ENCODE measurements at regions not wholly inside any gene's neighbourhood (a gene's known extent, or its start where the extent isn't known, plus 50 kb on each side); places are given as distances from the start of the nearest gene placed in this dataset.

- peak overlapping the region; percentile 51; the same call in 1 of the 2 replicates for H3K4me3 ChIP-seq
- H3K9me2 ChIP-seq (ENCODE audit: insufficient read depth), result no peaks in the 10 kb centered on the region
- H4K20me1 ChIP-seq (ENCODE audit: insufficient read depth), result no peaks in the 10 kb centered on the region
- peak overlapping the region; percentile 66 for H2AFZ ChIP-seq
- TF ChIP-seq EZH2 (IDR thresholded peaks at IDR 0.05; ENCODE audit: insufficient read depth, poor library complexity, severe bottlenecking) (no peak), EZH2phosphoT487 (IDR thresholded peaks at IDR 0.05; ENCODE audit: insufficient read depth, low read depth) (no peak)
- WGBS, 2 experiments (ENCODE audit: low coverage in 1 of 2, low lambda C conversion rate in 2 of 2, missing lambda C conversion rate in 2 of 2), result 75 to 76% methylated on average over 3 of the region's 3 CpGs
- H3K4me1 ChIP-seq (ENCODE audit: insufficient read depth), result peaks cover 27% of the 10 kb centered on the region
- no peaks in the 10 kb centered on the region for H3K9me3 ChIP-seq (ENCODE audit: low read depth)
- H3K36me3 ChIP-seq (ENCODE audit: low read depth), result no peaks in the 10 kb centered on the region
- H3F3A ChIP-seq (ENCODE audit: insufficient read depth), result peaks cover 18% of the 10 kb centered on the region
- H3K79me2 ChIP-seq (ENCODE audit: insufficient read depth), result no peaks in the 10 kb centered on the region
- H3K27ac ChIP-seq, result no peak overlapping the region
- in situ Hi-C loops (cut with MboI), result no loop called here
- no peak for DNase-seq
- H3K4me2 ChIP-seq (ENCODE audit: unreplicated experiment), result peak overlapping the region; percentile 52
- H3K9ac ChIP-seq, result no peak overlapping the region; the same call in 1 of the 2 replicates
- H3K27me3 ChIP-seq (replicated peaks; ENCODE audit: insufficient read depth), result no peaks in the 10 kb centered on the region
Observed at GRCh38 chr3:150074277-150074676, 103.6 kb upstream of the PFN2 start.

- H3K4me1 ChIP-seq (ENCODE audit: insufficient read depth), result peaks cover 21% of the 10 kb centered on the region
- H3K9me2 ChIP-seq (ENCODE audit: insufficient read depth), result no peaks in the 10 kb centered on the region
- H4K20me1 ChIP-seq (ENCODE audit: insufficient read depth), result no peaks in the 10 kb centered on the region
- H3K79me2 ChIP-seq (ENCODE audit: insufficient read depth), result no peaks in the 10 kb centered on the region
- 97 to 100% methylated on average over 1 of the region's 1 CpG for WGBS, 2 experiments (ENCODE audit: low coverage in 1 of 2, low lambda C conversion rate in 2 of 2, missing lambda C conversion rate in 2 of 2)
- TF ChIP-seq EZH2 (IDR thresholded peaks at IDR 0.05; ENCODE audit: insufficient read depth, poor library complexity, severe bottlenecking) (no peak), EZH2phosphoT487 (IDR thresholded peaks at IDR 0.05; ENCODE audit: insufficient read depth, low read depth) (no peak)
- H3K9me3 ChIP-seq (ENCODE audit: low read depth), result no peaks in the 10 kb centered on the region
- H3K4me3 ChIP-seq, result no peak overlapping the region
- no peaks in the 10 kb centered on the region for H3K27me3 ChIP-seq (replicated peaks; ENCODE audit: insufficient read depth)
- in situ Hi-C loops (cut with MboI), result no loop called here
- H3K36me3 ChIP-seq (ENCODE audit: low read depth), result no peaks in the 10 kb centered on the region
- H3K27ac ChIP-seq, result no peak overlapping the region
- peak overlapping the region; percentile 0 for H3K4me2 ChIP-seq (ENCODE audit: unreplicated experiment)
- peaks cover 13% of the 10 kb centered on the region for H3F3A ChIP-seq (ENCODE audit: insufficient read depth)
- no peak overlapping the region for H3K9ac ChIP-seq
- DNase-seq, result no peak
- no peak overlapping the region for H2AFZ ChIP-seq
Observed at GRCh38 chr3:150073513-150073912, 102.8 kb upstream of the PFN2 start.

GRCh38 chr3:150073031-150073430 is 102.3 kb upstream of the PFN2 start:
- 90 to 93% methylated on average over 2 of the region's 2 CpGs for WGBS, 2 experiments (ENCODE audit: low coverage in 1 of 2, low lambda C conversion rate in 2 of 2, missing lambda C conversion rate in 2 of 2)
- no peak overlapping the region for H3K4me2 ChIP-seq (ENCODE audit: unreplicated experiment)
- no peak overlapping the region for H3K9ac ChIP-seq
- no peaks in the 10 kb centered on the region for H3K9me3 ChIP-seq (ENCODE audit: low read depth)
- TF ChIP-seq EZH2 (IDR thresholded peaks at IDR 0.05; ENCODE audit: insufficient read depth, poor library complexity, severe bottlenecking) (no peak), EZH2phosphoT487 (IDR thresholded peaks at IDR 0.05; ENCODE audit: insufficient read depth, low read depth) (no peak)
- H3K79me2 ChIP-seq (ENCODE audit: insufficient read depth), result no peaks in the 10 kb centered on the region
- no peaks in the 10 kb centered on the region for H4K20me1 ChIP-seq (ENCODE audit: insufficient read depth)
- H3K27ac ChIP-seq, result no peak overlapping the region
- no peaks in the 10 kb centered on the region for H3K27me3 ChIP-seq (replicated peaks; ENCODE audit: insufficient read depth)
- no peaks in the 10 kb centered on the region for H3K9me2 ChIP-seq (ENCODE audit: insufficient read depth)
- no peak overlapping the region for H3K4me3 ChIP-seq
- H3K36me3 ChIP-seq (ENCODE audit: low read depth), result no peaks in the 10 kb centered on the region
- H3K4me1 ChIP-seq (ENCODE audit: insufficient read depth), result peaks cover 16% of the 10 kb centered on the region
- peak; percentile 44 for DNase-seq
- in situ Hi-C loops (cut with MboI), result no loop called here
- H3F3A ChIP-seq (ENCODE audit: insufficient read depth), result peaks cover 8% of the 10 kb centered on the region; the same call in 1 of the 2 replicates
- H2AFZ ChIP-seq, result no peak overlapping the region

GRCh38 chr3:150072576-150072975 is 101.9 kb upstream of the PFN2 start:
- Histone ChIP-seq H3K79me2 (ENCODE audit: insufficient read depth) (no peaks in the 10 kb centered on the region), H4K20me1 (ENCODE audit: insufficient read depth) (no peaks in the 10 kb centered on the region), H3K27ac (no peak overlapping the region), H3K4me3 (no peak overlapping the region), H2AFZ (no peak overlapping the region), H3K9me3 (ENCODE audit: low read depth) (no peaks in the 10 kb centered on the region), H3K9me2 (ENCODE audit: insufficient read depth) (no peaks in the 10 kb centered on the region), H3K4me2 (ENCODE audit: unreplicated experiment) (no peak overlapping the region), H3K36me3 (ENCODE audit: low read depth) (no peaks in the 10 kb centered on the region), H3F3A (ENCODE audit: insufficient read depth) (0 out of 2 replicates have a peak, but pooled peaks cover 4% of the 10 kb centered on the region), H3K4me1 (ENCODE audit: insufficient read depth) (peaks cover 11% of the 10 kb centered on the region), H3K27me3 (replicated peaks; ENCODE audit: insufficient read depth) (no peaks in the 10 kb centered on the region), H3K9ac (no peak overlapping the region)
- WGBS, 2 experiments (ENCODE audit: low coverage in 1 of 2, low lambda C conversion rate in 2 of 2, missing lambda C conversion rate in 2 of 2), result 98 to 99% methylated on average over 6 of the region's 6 CpGs
- TF ChIP-seq EZH2 (IDR thresholded peaks at IDR 0.05; ENCODE audit: insufficient read depth, poor library complexity, severe bottlenecking), result no peak
- TF ChIP-seq EZH2phosphoT487 (IDR thresholded peaks at IDR 0.05; ENCODE audit: insufficient read depth, low read depth), result no peak
- no peak for DNase-seq
- in situ Hi-C loops (cut with MboI), result no loop called here

GRCh38 chr3:150070271-150070670 is 99.6 kb upstream of the PFN2 start:
- DNase-seq, result no peak
- H2AFZ ChIP-seq, result no peak overlapping the region
- in situ Hi-C loops (cut with MboI), result no loop called here
- no peaks in the 10 kb centered on the region for H3F3A ChIP-seq (ENCODE audit: insufficient read depth)
- no peaks in the 10 kb centered on the region for H4K20me1 ChIP-seq (ENCODE audit: insufficient read depth)
- no peak overlapping the region for H3K4me3 ChIP-seq
- H3K9ac ChIP-seq, result no peak overlapping the region
- no peaks in the 10 kb centered on the region for H3K79me2 ChIP-seq (ENCODE audit: insufficient read depth)
- 95% methylated on average over 4 of the region's 4 CpGs for WGBS, 2 experiments (ENCODE audit: low coverage in 1 of 2, low lambda C conversion rate in 2 of 2, missing lambda C conversion rate in 2 of 2)
- TF ChIP-seq EZH2phosphoT487 (IDR thresholded peaks at IDR 0.05; ENCODE audit: insufficient read depth, low read depth) (no peak), EZH2 (IDR thresholded peaks at IDR 0.05; ENCODE audit: insufficient read depth, poor library complexity, severe bottlenecking) (no peak)
- H3K27ac ChIP-seq, result no peak overlapping the region
- H3K36me3 ChIP-seq (ENCODE audit: low read depth), result no peaks in the 10 kb centered on the region
- H3K4me1 ChIP-seq (ENCODE audit: insufficient read depth), result peaks cover 10% of the 10 kb centered on the region
- H3K27me3 ChIP-seq (replicated peaks; ENCODE audit: insufficient read depth), result no peaks in the 10 kb centered on the region
- no peaks in the 10 kb centered on the region for H3K9me3 ChIP-seq (ENCODE audit: low read depth)
- no peaks in the 10 kb centered on the region for H3K9me2 ChIP-seq (ENCODE audit: insufficient read depth)
- no peak overlapping the region for H3K4me2 ChIP-seq (ENCODE audit: unreplicated experiment)
